ENCODE measurements at regions not wholly inside any gene's neighbourhood (a gene's known extent, or its start where the extent isn't known, plus 50 kb on each side); places are given as distances from the start of the nearest gene placed in this dataset.

- Histone ChIP-seq H3K4me1 (ENCODE audit: low read depth) (no peaks in the 10 kb centered on the region), H3K27me3 (no peaks in the 10 kb centered on the region), H3K4me3 (no peak overlapping the region), H3K27ac (no peak overlapping the region), H3K9me3 (ENCODE audit: low read depth) (no peaks in the 10 kb centered on the region), H3K36me3 (no peaks in the 10 kb centered on the region)
- peak in 1 of 2 donors; percentile 47 for DNase-seq (ENCODE audit: low read depth in 1 of 2, low spot score in 1 of 2)
- TF ChIP-seq CTCF (IDR thresholded peaks at IDR 0.05; ENCODE audit: low read depth, low read length) = no peak
Measured at GRCh38 chr7:22601408-22601807, 101.4 kb upstream of the STEAP1B start.

DNA sequence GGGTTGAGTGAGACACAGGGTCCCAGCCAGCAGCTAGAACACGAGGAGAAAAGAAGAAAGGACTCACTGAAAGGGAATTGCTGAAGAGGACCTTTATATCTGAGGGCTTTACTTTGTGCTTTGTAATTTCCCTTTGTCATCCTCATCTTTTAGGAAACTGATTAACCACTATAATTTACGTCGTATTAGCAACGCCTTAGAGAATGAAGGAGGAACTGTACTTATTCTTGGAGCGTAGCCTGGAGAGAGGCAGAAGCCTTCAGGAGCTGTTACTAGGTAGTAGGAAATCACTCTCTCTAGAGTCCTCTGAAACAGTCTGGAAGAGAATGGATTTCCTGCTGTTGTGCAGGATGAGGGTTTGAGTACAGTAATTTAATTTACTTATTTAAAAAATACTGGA is 101.0 kb upstream of the STEAP1B start:
- no peak overlapping the region for H3K27ac ChIP-seq
- peak in 1 of 2 donors; percentile 42 for DNase-seq (ENCODE audit: low read depth in 1 of 2, low spot score in 1 of 2)
- H3K27me3 ChIP-seq = no peaks in the 10 kb centered on the region
- H3K4me3 ChIP-seq = no peak overlapping the region
- H3K9me3 ChIP-seq (ENCODE audit: low read depth) = no peaks in the 10 kb centered on the region
- no peaks in the 10 kb centered on the region for H3K36me3 ChIP-seq
- no peaks in the 10 kb centered on the region for H3K4me1 ChIP-seq (ENCODE audit: low read depth)
- TF ChIP-seq CTCF (IDR thresholded peaks at IDR 0.05; ENCODE audit: low read depth, low read length) = no peak

- H3K27ac ChIP-seq = no peak overlapping the region
- H3K27me3 ChIP-seq = no peaks in the 10 kb centered on the region
- no peak overlapping the region for H3K4me3 ChIP-seq
- H3K9me3 ChIP-seq (ENCODE audit: low read depth) = no peaks in the 10 kb centered on the region
- H3K36me3 ChIP-seq = no peaks in the 10 kb centered on the region
- TF ChIP-seq CTCF (IDR thresholded peaks at IDR 0.05; ENCODE audit: low read depth, low read length) = no peak
- no peaks in the 10 kb centered on the region for H3K4me1 ChIP-seq (ENCODE audit: low read depth)
- no peak for DNase-seq (ENCODE audit: low read depth in 1 of 2, low spot score in 1 of 2)
Measured at GRCh38 chr7:22598318-22598920, 98.4 kb upstream of the STEAP1B start.

DNA sequence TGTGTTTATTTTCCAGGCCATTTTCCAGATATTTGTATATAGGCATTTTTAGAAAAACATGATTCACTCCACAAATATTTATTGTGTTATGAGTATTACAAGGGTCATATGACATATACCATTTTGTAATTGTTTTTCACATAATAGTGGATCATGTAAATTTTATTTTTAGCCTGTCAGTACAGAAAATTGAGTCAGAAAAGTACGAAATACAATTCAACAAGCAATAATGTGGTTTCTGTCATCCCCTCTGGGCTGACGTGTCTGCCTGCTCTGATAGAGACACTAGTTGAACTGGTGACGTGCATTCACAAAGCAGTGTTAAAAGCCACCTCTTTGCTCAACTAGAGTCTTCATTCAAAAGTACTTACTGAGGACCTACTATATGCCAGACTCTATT is 97.9 kb upstream of the STEAP1B start:
- Histone ChIP-seq H3K4me3 (no peak overlapping the region), H3K27ac (no peak overlapping the region), H3K9me3 (ENCODE audit: low read depth) (no peaks in the 10 kb centered on the region), H3K4me1 (ENCODE audit: low read depth) (no peaks in the 10 kb centered on the region), H3K36me3 (no peaks in the 10 kb centered on the region), H3K27me3 (no peaks in the 10 kb centered on the region)
- peak in 1 of 2 donors; percentile 82 for DNase-seq (ENCODE audit: low read depth in 1 of 2, low spot score in 1 of 2)
- no peak for TF ChIP-seq CTCF (IDR thresholded peaks at IDR 0.05; ENCODE audit: low read depth, low read length)

- no peaks in the 10 kb centered on the region for H3K27me3 ChIP-seq
- no peaks in the 10 kb centered on the region for H3K9me3 ChIP-seq (ENCODE audit: low read depth)
- no peak for DNase-seq (ENCODE audit: low read depth in 1 of 2, low spot score in 1 of 2)
- H3K27ac ChIP-seq = no peak overlapping the region
- H3K4me1 ChIP-seq (ENCODE audit: low read depth) = no peaks in the 10 kb centered on the region
- H3K36me3 ChIP-seq = no peaks in the 10 kb centered on the region
- TF ChIP-seq CTCF (IDR thresholded peaks at IDR 0.05; ENCODE audit: low read depth, low read length) = no peak
- H3K4me3 ChIP-seq = no peak overlapping the region
Measured at GRCh38 chr7:22596763-22597400, 96.9 kb upstream of the STEAP1B start.
